LNCAP (cell line): ENCODE measurements at regions not wholly inside any gene's neighbourhood (a gene's known extent, or its start where the extent isn't known, plus 50 kb on each side); places are given as distances from the start of the nearest gene placed in this dataset.

Source experiments
- TF ChIP-seq, protein P1 (sequence below): fragments of 450-650 bp; IDR thresholded peaks from 2 replicates; pipeline ENCODE4 v1.5.1; 2017; ENCODE audit warnings: mild to moderate bottlenecking

DNA sequence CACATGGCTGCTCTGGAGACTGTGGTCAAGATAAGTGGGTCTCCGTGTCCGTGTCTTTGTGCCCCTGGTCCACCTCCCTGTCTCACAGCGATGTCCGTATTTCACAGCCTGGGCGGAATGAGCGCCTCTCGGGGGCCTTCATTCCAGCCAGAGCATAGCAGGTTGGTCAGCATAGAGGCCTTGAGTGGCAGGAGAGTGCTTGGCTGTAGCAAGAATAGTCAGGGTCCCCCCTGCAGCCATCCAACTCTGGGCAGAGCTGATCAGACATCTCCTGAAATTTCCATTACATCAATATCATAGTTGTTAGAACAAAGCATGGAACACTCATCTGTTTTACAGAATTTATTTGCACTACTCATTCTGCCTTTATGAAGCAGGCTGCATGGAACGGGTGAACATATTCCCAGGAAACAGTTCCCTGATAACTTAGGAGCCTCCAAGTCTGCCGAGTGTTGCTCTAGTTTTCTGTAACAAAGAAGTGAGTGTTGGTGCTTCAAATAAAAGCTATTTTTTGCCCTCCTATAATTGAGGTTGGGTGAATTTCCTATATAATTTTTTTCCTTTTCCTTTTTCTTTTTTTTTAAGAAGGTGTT is 255.3 kb downstream of the INHBA start:
- TF ChIP-seq, protein P1, sequence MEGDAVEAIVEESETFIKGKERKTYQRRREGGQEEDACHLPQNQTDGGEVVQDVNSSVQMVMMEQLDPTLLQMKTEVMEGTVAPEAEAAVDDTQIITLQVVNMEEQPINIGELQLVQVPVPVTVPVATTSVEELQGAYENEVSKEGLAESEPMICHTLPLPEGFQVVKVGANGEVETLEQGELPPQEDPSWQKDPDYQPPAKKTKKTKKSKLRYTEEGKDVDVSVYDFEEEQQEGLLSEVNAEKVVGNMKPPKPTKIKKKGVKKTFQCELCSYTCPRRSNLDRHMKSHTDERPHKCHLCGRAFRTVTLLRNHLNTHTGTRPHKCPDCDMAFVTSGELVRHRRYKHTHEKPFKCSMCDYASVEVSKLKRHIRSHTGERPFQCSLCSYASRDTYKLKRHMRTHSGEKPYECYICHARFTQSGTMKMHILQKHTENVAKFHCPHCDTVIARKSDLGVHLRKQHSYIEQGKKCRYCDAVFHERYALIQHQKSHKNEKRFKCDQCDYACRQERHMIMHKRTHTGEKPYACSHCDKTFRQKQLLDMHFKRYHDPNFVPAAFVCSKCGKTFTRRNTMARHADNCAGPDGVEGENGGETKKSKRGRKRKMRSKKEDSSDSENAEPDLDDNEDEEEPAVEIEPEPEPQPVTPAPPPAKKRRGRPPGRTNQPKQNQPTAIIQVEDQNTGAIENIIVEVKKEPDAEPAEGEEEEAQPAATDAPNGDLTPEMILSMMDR: no peak

DNA sequence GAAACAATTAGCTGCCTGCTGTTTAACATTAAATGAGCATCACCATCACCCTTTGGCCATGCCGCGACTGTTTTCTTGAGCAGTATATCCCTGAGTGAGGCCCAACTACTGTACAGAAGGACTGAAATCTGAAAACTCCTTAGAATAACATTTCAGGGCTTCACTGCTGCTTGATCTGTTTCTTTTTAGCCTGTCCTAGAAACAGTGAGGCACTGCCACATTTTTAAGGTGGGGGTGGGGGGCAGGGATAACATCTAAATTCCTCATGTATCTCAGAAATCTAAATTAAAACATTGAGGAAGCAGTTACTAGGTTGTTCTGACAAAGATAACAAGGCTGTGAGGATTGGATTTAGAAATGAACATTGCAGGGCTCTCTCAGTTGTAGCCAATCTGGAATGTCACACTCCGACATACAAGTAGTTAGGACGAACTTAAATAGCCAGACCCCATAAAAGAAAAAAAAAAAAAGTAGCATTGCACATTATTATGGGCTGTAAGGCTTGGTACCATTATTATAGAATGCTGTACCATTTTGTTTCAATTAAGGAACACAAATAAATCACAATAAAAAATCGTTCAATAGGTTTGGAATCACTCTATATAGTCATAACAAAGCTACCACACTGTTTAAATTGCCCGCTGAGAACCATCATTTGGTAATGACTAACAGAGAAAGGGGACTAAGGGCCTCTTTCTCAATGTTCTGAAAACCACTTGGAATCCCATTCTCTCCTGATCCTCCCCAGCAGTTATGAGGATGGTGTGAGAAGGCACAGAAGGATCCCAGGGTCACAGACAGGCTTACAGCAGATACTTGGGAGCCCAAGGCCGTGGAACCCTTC is 256.1 kb downstream of the INHBA start:
- TF ChIP-seq, protein P1: no peak

DNA sequence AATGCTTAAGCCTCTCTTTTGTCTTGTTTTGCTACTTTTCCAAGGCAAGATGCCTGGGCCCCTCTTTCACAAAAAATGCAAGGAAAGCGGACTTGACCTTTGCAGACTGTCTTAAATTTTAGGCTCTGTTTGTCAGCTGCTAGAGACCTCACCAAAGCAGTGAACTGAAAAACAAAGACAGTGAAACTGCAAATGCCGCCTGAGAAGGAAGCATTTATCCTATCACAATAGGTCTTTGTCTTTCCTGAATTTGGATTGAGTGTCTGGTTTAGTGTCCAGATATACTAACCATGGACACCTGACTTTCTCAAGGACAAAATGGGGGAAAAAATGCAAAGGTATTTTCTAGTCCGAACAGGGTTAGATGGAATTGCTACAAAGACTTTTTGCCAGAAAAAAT is 256.9 kb downstream of the INHBA start:
- TF ChIP-seq, protein P1: no peak

DNA sequence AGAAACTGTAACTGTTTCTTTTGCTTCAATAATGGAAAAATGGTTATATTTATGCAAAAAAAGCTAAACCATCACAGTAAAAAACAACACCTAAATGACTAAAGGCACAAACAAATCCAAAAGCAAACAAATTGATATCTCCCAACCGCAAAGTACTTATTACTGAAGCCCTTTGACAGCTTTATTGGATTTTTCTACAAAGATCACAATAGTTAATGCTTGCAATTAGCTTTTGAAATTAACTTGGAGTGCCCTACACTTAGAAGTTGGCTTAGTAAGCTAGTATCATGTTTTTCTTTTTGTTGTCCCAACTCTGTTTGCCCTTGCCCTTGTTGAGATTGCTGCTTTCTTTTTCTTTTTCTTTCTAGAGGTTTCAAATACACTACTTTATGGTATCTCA is 257.5 kb downstream of the INHBA start:
- TF ChIP-seq, protein P1: no peak

DNA sequence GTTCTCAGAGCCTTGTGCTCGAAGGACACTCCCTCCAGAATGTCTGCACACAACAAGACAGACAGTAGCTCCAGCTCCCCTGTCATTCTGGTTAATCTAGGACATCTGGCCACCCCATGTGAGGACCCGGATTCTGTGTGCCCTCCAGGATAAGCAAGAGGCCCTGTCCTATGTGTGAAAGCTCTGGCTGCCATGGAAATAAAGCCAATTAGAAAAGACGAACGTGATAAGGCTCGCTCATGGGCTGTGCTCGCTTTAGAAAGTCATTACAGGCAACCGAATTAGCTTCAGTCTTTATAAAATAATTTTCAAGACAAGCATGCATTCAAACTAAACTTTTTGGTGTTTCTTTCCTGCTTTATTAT is 263.4 kb downstream of the INHBA start:
- TF ChIP-seq, protein P1: no peak

DNA sequence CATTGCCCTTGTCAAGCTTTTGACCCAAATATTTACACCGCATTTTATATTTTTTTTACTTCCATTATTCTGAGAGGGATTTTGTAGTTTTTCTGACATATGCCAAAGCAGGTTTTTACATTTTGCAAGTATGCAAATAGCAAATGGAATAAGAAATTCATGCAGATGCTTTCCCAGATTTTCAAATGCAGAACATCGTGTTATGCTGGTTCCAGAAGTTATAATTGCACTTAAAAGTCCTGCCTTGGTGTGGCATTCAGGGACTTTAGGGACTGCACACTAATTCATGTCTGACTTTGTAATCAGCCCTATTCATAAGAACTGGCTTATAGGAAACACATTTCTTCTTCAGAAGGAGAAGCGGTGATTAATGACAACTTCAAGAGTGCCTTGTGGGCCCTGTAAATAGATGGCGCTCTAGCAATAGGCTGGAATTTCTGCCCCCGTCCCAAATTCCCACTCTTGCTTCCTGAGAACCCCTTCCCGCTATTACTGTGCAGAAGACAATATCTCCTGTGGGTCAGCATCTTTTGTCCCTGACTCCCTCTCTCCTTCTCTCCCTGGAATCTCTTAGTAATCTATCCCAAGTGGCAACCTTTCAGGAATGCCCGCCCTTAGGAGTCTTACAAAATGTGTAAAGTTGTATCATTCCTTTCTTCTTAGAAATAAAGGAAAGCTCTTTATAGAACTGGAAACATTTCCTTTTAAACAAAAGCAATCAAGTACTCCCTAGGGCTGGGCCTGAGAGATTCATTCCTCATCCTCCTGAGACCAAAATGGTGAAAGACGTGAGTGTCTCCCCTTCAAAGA is 264.0 kb downstream of the INHBA start:
- TF ChIP-seq, protein P1: no peak

DNA sequence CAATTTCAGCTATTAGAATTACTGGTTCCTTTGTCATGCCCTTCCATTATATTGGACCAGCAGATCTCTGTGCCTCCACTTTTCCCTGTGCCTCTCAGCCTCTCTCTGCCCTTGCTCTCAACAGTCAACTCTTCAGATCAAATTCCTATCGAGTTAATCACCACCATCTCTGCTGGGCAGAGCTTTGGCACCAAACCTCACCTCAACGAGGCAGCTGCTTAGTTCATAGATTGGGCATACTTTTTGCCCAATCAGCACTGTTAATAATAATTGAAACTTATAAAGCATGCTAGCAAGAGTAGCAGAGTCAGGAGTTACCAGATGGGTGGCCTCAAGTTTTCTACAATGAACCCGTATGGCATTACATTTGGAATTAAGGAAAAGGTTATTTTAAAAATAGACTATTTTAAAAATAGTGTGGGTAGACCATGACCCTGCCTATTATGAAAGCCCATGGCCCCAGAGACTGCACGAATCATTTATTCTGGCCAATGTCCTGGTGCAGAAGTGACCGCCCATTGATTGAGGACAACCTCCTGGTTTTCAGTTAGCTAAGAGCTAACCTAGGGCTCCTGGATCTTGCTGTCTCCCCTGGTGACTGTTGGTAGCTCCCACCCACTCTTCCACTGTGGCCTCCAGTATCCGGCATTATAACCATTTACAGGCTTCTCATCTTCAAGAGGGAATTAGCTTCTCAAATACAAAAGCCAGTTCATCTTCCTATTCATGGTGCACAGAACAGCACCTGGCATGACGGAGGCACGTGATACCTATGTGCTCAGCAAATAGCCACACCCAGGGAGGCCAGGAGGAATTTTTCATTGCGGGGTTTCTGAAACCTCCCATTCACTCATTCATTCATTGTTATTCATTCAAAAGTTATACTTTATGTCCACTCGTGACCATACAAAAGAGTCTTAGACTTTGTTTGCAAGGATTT is 265.4 kb downstream of the INHBA start:
- TF ChIP-seq, protein P1: no peak
